OCI-LY7 (cell line): ENCODE measurements at regions not wholly inside any gene's neighbourhood (a gene's known extent, or its start where the extent isn't known, plus 50 kb on each side); places are given as distances from the start of the nearest gene placed in this dataset.
A peak's percentile ranks its signal among the peaks of the same experiment; 100 is the strongest.
"Not testable (repeated sequence)": the region's sequence is repeated elsewhere in the genome, so short reads cannot be mapped to it uniquely, and the experiment has no call there.

Experiments used
- BruUV-seq: library from RNA; stranded (reverse); fragments of 400-500 nt; replicated peaks from 2 replicates; lab custom pipeline; 2021; lab: Mats Ljungman, UMichigan
- CTCF ChIA-PET: fragments of 300-600 bp; sonication (Branson Sonifier 250); formaldehyde crosslinking; loops from one replicate; lab custom pipeline; 2022; ENCODE audit warnings: antibody characterized with exemption; ENCODE audit not compliant: unreplicated experiment; lab: Charles Lee
- POLR2A ChIA-PET: fragments of 300-600 bp; sonication (Branson Sonifier 250); formaldehyde crosslinking; loops from one replicate; lab custom pipeline; 2022; ENCODE audit warnings: antibody characterized with exemption; lab: Charles Lee
- DNase-seq: peaks from one replicate; pipeline ENCODE4 v3.0.0-alpha.2; 2015; ENCODE audit warnings: low spot score
- H2AFZ ChIP-seq: fragments of 200-600 bp; sonication (generic), shearing (Covaris generic); 2 replicates; pipeline ENCODE4 v1.6.1; 2014; ENCODE audit warnings: mild to moderate bottlenecking, antibody characterized with exemption, low read length, moderate library complexity
- H3K27ac ChIP-seq: fragments of 200-600 bp; sonication (generic); 2 replicates; pipeline ENCODE4 v1.5.1; 2014; ENCODE audit warnings: mixed run types, low read depth, mild to moderate bottlenecking, moderate library complexity, low read length, inconsistent platforms; ENCODE audit not compliant: poor library complexity, severe bottlenecking
- H3K36me3 ChIP-seq: fragments of 200-600 bp; sonication (generic); 2 replicates; pipeline ENCODE4 v1.6.1; 2014; ENCODE audit warnings: mild to moderate bottlenecking, antibody characterized with exemption, low read length, moderate library complexity, mixed read lengths; ENCODE audit not compliant: insufficient read depth
- H3K4me1 ChIP-seq: fragments of 200-600 bp; sonication (generic); 2 replicates; pipeline ENCODE4 v1.5.1; 2014; ENCODE audit warnings: mild to moderate bottlenecking, low read length; ENCODE audit not compliant: insufficient read depth, poor library complexity, severe bottlenecking
- H3K4me2 ChIP-seq: fragments of 200-600 bp; sonication (generic); 2 replicates; pipeline ENCODE4 v1.6.1; 2014; ENCODE audit warnings: mild to moderate bottlenecking, low read length
- H3K4me3 ChIP-seq: fragments of 200-600 bp; sonication (generic); 2 replicates; pipeline ENCODE4 v1.5.1; 2014; ENCODE audit warnings: mild to moderate bottlenecking, low read depth, low read length; ENCODE audit not compliant: poor library complexity, severe bottlenecking
- H3K79me2 ChIP-seq: fragments of 200-600 bp; sonication (generic); 2 replicates; pipeline ENCODE4 v1.6.1; 2016; ENCODE audit warnings: low read depth, mild to moderate bottlenecking, low read length, moderate library complexity, mixed read lengths; ENCODE audit not compliant: insufficient read depth
- H3K9me2 ChIP-seq: fragments of 200-600 bp; sonication (generic); 2 replicates; pipeline ENCODE4 v1.6.1; 2016; ENCODE audit warnings: mild to moderate bottlenecking, low read length, mixed read lengths; ENCODE audit not compliant: insufficient read depth
- H3K9me3 ChIP-seq: fragments of 200-600 bp; sonication (generic); 2 replicates; pipeline ENCODE4 v1.6.1; 2014; ENCODE audit warnings: mild to moderate bottlenecking, mixed run types, low read length, mixed read lengths
- H4K20me1 ChIP-seq: fragments of 200-600 bp; sonication (generic); 2 replicates; pipeline ENCODE4 v1.6.1; 2014; ENCODE audit warnings: mild to moderate bottlenecking, antibody characterized with exemption, low read length, moderate library complexity, mixed read lengths; ENCODE audit not compliant: insufficient read depth
- EZH2phosphoT487 ChIP-seq: fragments of 200-600 bp; sonication (generic); IDR thresholded peaks from 2 replicates; pipeline ENCODE4 v1.6.1; 2018; ENCODE audit warnings: low read depth, borderline replicate concordance, mild to moderate bottlenecking, mixed run types, antibody characterized with exemption, low read length, moderate library complexity, mixed read lengths
- intact Hi-C: fragments of 100-400 bp; cut with micrococcal nuclease; formaldehyde crosslinking; loops from one replicate; pipeline ENCODE4 v1.10.0; 2022; ENCODE audit not compliant: unreplicated experiment
- TF ChIP-seq, protein P1 (sequence below): fragments of 200-600 bp; sonication (generic); conservative IDR thresholded peaks from 2 replicates; pipeline ENCODE4 v1.5.1; 2014; ENCODE audit warnings: mild to moderate bottlenecking, antibody characterized with exemption, low read length, moderate library complexity, mixed read lengths

DNA sequence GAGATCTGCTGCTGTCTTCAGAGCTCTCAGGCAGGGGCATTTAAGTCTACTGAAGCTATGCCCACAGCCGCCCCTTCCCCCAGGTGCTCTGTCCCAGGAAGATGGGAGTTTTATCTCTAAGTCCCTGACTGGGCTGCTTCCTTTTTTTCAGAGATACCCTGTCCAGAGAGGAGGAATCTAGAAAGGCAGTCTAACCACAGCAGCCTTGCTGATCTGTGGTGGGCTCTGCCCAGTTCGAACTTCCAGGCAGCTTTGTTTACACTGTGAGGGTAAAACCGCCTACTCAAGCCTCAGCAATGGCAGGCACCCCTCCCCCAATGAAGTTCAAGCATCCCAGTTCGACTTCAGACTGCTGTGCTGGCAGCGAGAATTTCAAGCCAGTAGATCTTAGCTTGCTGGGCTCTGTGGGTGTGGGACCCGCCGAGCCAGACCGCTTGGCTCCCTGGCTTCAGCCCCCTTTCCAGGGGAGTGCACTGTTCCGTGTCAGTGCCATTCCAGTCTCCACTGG lies 1639.9 kb upstream of the ADGRL3 start:
- POLR2A ChIA-PET, H3K4me1 ChIP-seq, BruUV-seq, H3K36me3 ChIP-seq, CTCF ChIA-PET, DNase-seq, H3K4me3 ChIP-seq, intact Hi-C loops, H3K9me2 ChIP-seq, H3K9me3 ChIP-seq, H3K79me2 ChIP-seq, H2AFZ ChIP-seq, H4K20me1 ChIP-seq, H3K4me2 ChIP-seq, H3K27ac ChIP-seq: not testable (repeated sequence)

DNA sequence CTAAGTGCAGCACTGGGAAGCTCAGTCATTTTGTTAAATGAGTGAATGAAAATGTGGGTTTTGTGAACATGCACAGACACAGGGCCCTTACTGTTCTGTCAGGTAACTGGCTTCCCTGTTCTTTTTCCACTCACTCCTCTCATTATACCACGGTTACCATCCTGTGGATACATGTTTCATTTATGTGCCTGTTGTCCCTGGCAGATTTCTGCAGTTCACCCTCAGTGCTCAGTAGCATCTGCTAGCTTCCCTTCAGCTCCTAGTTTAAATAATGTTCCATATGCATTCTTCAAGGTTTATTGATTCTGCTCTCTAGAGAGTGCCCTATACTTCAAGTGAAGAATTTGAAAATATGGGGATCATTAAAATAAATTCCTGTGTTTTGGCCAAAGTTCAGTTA lies 1634.3 kb upstream of the ADGRL3 start:
- BruUV-seq: no TSS peak
- H3K79me2 ChIP-seq: no peaks in the 10 kb centered on the region
- H3K4me3 ChIP-seq: no peak overlapping the region
- TF ChIP-seq EZH2phosphoT487: no peak
- TF ChIP-seq, protein P1, sequence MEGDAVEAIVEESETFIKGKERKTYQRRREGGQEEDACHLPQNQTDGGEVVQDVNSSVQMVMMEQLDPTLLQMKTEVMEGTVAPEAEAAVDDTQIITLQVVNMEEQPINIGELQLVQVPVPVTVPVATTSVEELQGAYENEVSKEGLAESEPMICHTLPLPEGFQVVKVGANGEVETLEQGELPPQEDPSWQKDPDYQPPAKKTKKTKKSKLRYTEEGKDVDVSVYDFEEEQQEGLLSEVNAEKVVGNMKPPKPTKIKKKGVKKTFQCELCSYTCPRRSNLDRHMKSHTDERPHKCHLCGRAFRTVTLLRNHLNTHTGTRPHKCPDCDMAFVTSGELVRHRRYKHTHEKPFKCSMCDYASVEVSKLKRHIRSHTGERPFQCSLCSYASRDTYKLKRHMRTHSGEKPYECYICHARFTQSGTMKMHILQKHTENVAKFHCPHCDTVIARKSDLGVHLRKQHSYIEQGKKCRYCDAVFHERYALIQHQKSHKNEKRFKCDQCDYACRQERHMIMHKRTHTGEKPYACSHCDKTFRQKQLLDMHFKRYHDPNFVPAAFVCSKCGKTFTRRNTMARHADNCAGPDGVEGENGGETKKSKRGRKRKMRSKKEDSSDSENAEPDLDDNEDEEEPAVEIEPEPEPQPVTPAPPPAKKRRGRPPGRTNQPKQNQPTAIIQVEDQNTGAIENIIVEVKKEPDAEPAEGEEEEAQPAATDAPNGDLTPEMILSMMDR: no peak
- H3K4me2 ChIP-seq: no peak overlapping the region
- no peaks in the 10 kb centered on the region for H3K36me3 ChIP-seq
- intact Hi-C loops: no loop called here
- no peaks in the 10 kb centered on the region for H3K4me1 ChIP-seq
- no peak for DNase-seq
- H2AFZ ChIP-seq: no peak overlapping the region
- no peak overlapping the region for H3K27ac ChIP-seq
- POLR2A ChIA-PET: no interaction called here
- H3K9me3 ChIP-seq: no peaks in the 10 kb centered on the region
- no peaks in the 10 kb centered on the region for H4K20me1 ChIP-seq
- no peaks in the 10 kb centered on the region for H3K9me2 ChIP-seq
- CTCF ChIA-PET: no interaction called here

DNA sequence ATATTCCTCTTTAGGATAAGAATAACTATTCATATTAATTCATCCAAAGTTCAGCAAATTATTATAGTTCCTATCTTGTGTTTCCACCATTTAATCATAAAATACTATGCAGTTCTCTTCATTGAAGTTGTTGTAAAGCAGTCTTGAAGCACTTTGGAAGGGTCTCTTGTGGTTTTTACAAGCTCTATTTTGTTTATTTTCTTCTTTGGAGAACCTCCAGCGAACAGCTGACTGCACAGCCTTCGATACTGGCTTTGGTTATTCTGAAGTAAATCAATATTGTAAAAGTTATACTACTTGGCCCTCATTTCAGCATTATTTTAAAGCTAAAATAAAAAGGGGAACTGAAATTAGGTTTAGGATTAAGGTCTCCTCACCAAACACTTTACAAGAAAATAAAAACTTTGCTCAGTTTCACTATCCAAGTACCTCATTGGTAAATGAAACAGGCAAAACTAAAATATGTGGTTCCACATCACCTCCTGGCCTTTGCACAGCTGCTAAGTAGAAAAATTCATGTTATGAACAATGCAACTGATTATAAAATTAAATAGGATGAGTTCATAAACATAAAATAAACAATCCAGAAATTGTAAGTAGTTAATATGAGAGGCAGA lies 1629.2 kb upstream of the ADGRL3 start:
- no peak overlapping the region for H3K4me3 ChIP-seq
- ChIA-PET POLR2A (interaction anchor here (1.1 kb wide), 1 partner anchor 10 kb away, joined by 3 read pairs; no protein-coding TSS in a partner anchor), CTCF (no interaction called here)
- 0 out of 2 replicates have a peak overlapping the region, but pooled peaks have one; percentile 12 for H3K4me2 ChIP-seq
- no peak overlapping the region for H2AFZ ChIP-seq
- H3K9me2 ChIP-seq: no peaks in the 10 kb centered on the region
- peaks cover 5% of the 10 kb centered on the region for H3K4me1 ChIP-seq
- no TSS peak for BruUV-seq
- H3K36me3 ChIP-seq: no peaks in the 10 kb centered on the region
- no peaks in the 10 kb centered on the region for H3K9me3 ChIP-seq
- intact Hi-C loops: no loop called here
- no peaks in the 10 kb centered on the region for H3K79me2 ChIP-seq
- peak overlapping the region; percentile 29 for H3K27ac ChIP-seq
- TF ChIP-seq, protein P1: no peak
- TF ChIP-seq EZH2phosphoT487: no peak
- DNase-seq: peak; percentile 40
- H4K20me1 ChIP-seq: no peaks in the 10 kb centered on the region
